ENCODE measurements at regions not wholly inside any gene's neighbourhood (a gene's known extent, or its start where the extent isn't known, plus 50 kb on each side); places are given as distances from the start of the nearest gene placed in this dataset.

GRCh38 chr13:42380420-42381164 is 108.6 kb downstream of the AKAP11 start (continued):
- TF ChIP-seq SKIL (IDR thresholded peaks at IDR 0.05; ENCODE audit: low read depth, poor library complexity, severe bottlenecking), result peak; percentile 75
- TF ChIP-seq SUPT20H (IDR thresholded peaks at IDR 0.05; ENCODE audit: borderline replicate concordance, control insufficient read depth, low read depth, low read length), result no peak
- no peak for TF ChIP-seq ZBTB40 (IDR thresholded peaks at IDR 0.05; ENCODE audit: borderline replicate concordance)
- TF ChIP-seq BCLAF1 (IDR thresholded peaks at IDR 0.05), result no peak
- peak; percentile 18; the same call in 1 of the 2 replicates for TF ChIP-seq SMC3 (IDR thresholded peaks at IDR 0.05; ENCODE audit: borderline replicate concordance, low read length)
- peak; percentile 74; the same call in 1 of the 2 replicates for TF ChIP-seq ESRRA (IDR thresholded peaks at IDR 0.05; ENCODE audit: low read length)
- no peak for TF ChIP-seq HDGF (IDR thresholded peaks at IDR 0.05)
- TF ChIP-seq E2F8 (IDR thresholded peaks at IDR 0.05; ENCODE audit: low read depth, partially characterized antibody), result no peak
- no peak for TF ChIP-seq SIX5 (IDR thresholded peaks at IDR 0.05; ENCODE audit: low read depth, low read length, severe bottlenecking)
- TF ChIP-seq NRF1 (conservative IDR thresholded peaks at IDR 0.05; ENCODE audit: low read depth, low read length), result no peak
- TF ChIP-seq ZNF687 (IDR thresholded peaks at IDR 0.05), result no peak
